GF-D8 (cell line): ENCODE measurements at regions not wholly inside any gene's neighbourhood (a gene's known extent, or its start where the extent isn't known, plus 50 kb on each side); places are given as distances from the start of the nearest gene placed in this dataset.

Experiments used
- DNase-seq: peaks from one replicate; lab custom pipeline; 2025; lab: John Stamatoyannopoulos, UW

GRCh38 chr4:138078751-138079520 is 163.2 kb downstream of the SLC7A11 start:
- DNase-seq: no peak

GRCh38 chr4:138078253-138078652 is 163.9 kb downstream of the SLC7A11 start:
- no peak for DNase-seq

GRCh38 chr4:138076561-138076960 is 165.6 kb downstream of the SLC7A11 start:
- no peak for DNase-seq

- no peak for DNase-seq
These were observed 171.3 kb downstream of the SLC7A11 start for GRCh38 chr4:138070816-138071215.

- no peak for DNase-seq
These were observed 178.6 kb downstream of the SLC7A11 start for GRCh38 chr4:138063581-138063980.

GRCh38 chr4:138062929-138063328 is 179.2 kb downstream of the SLC7A11 start:
- DNase-seq: no peak

GRCh38 chr4:138056541-138056940 is 185.6 kb downstream of the SLC7A11 start:
- DNase-seq: no peak

- DNase-seq: no peak
These were observed 186.3 kb downstream of the SLC7A11 start for GRCh38 chr4:138055890-138056289.

GRCh38 chr4:138053641-138054301 is 188.4 kb downstream of the SLC7A11 start:
- DNase-seq: no peak

GRCh38 chr4:138052806-138053632 is 189.1 kb downstream of the SLC7A11 start:
- DNase-seq: no peak

- DNase-seq: no peak
These were observed 191.0 kb downstream of the SLC7A11 start for GRCh38 chr4:138051157-138051556.

- no peak for DNase-seq
These were observed 191.5 kb downstream of the SLC7A11 start for GRCh38 chr4:138050601-138051000.

GRCh38 chr4:138049355-138049754 is 192.8 kb downstream of the SLC7A11 start:
- no peak for DNase-seq

- DNase-seq: no peak
These were observed 194.9 kb downstream of the SLC7A11 start for GRCh38 chr4:138047290-138047689.

GRCh38 chr4:138045036-138045435 is 197.1 kb downstream of the SLC7A11 start:
- no peak for DNase-seq

- DNase-seq: no peak
These were observed 203.1 kb downstream of the SLC7A11 start for GRCh38 chr4:138039010-138039409.

- no peak for DNase-seq
These were observed 204.5 kb downstream of the SLC7A11 start for GRCh38 chr4:138037696-138038095.

GRCh38 chr4:138035781-138036258 is 206.3 kb downstream of the SLC7A11 start:
- peak; percentile 12 for DNase-seq

GRCh38 chr4:138034871-138035270 is 207.3 kb downstream of the SLC7A11 start:
- DNase-seq: no peak

- no peak for DNase-seq
These were observed 209.9 kb downstream of the SLC7A11 start for GRCh38 chr4:138032222-138032621.

- no peak for DNase-seq
These were observed 211.8 kb downstream of the SLC7A11 start for GRCh38 chr4:138030375-138030774.

GRCh38 chr4:138028923-138029322 is 213.2 kb downstream of the SLC7A11 start:
- DNase-seq: no peak
